AG04450 (cell line): ENCODE measurements at regions not wholly inside any gene's neighbourhood (a gene's known extent, or its start where the extent isn't known, plus 50 kb on each side); places are given as distances from the start of the nearest gene placed in this dataset.

Experiments
- CTCF ChIA-PET: fragments of 300-600, 350-600 bp; formaldehyde crosslinking; extraction: SDS; loops from one replicate; lab custom pipeline; 2022; ENCODE audit warnings: antibody characterized with exemption, inconsistent platforms; lab: Charles Lee
- POLR2A ChIA-PET: fragments of 350-600 bp; formaldehyde crosslinking; extraction: SDS; loops from one replicate; lab custom pipeline; 2021; ENCODE audit warnings: antibody characterized with exemption, inconsistent platforms; lab: Yijun Ruan, JAX
- DNase-seq: peaks from one replicate; pipeline ENCODE4 v3.0.0-alpha.2; 2011; ENCODE audit warnings: low read depth, low spot score
- H3K27ac ChIP-seq: one replicate; pipeline ENCODE4 v1.5.1; 2012; ENCODE audit warnings: low read depth, low read length, control low read depth
- H3K27me3 ChIP-seq: one replicate; pipeline ENCODE4 v1.6.0; 2012; ENCODE audit warnings: low read length; ENCODE audit not compliant: control insufficient read depth, insufficient read depth
- H3K4me3 ChIP-seq: 2 replicates; pipeline ENCODE4 v1.5.1; 2011; ENCODE audit warnings: mild to moderate bottlenecking, low read depth, low read length, control low read depth
- H3K9me3 ChIP-seq: 2 replicates; pipeline ENCODE4 v1.5.1; 2012; ENCODE audit warnings: low read length; ENCODE audit not compliant: control insufficient read depth, insufficient read depth
- TF ChIP-seq, protein P1 (sequence below): IDR thresholded peaks from 2 replicates; pipeline ENCODE4 v1.5.1; 2011; ENCODE audit warnings: low read depth, low read length, control low read depth, inconsistent platforms

DNA sequence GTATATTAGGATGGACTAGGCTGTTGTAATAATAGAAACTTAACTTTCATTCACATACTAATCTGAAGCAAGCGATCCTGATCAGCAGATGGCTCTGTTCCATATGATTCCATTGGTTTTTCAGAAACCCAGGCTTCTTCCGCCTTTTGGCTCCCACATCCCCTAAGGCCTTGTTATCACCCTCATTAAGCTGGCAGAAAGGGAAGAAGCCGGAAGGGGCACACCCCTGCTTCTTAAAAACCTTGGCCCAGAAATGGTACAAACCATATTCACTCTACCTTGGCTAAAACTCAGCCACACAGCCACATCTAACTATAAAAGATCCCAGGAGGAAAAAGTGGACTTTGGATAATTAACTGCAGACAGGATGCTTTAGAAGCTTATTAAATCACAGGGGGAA lies 329.2 kb downstream of the PCNX1 start:
- Histone ChIP-seq H3K27ac (no peak overlapping the region), H3K9me3 (no peaks in the 10 kb centered on the region; the same call in 1 of the 2 replicates), H3K4me3 (no peak overlapping the region), H3K27me3 (no peaks in the 10 kb centered on the region)
- POLR2A ChIA-PET = no interaction called here
- TF ChIP-seq, protein P1, sequence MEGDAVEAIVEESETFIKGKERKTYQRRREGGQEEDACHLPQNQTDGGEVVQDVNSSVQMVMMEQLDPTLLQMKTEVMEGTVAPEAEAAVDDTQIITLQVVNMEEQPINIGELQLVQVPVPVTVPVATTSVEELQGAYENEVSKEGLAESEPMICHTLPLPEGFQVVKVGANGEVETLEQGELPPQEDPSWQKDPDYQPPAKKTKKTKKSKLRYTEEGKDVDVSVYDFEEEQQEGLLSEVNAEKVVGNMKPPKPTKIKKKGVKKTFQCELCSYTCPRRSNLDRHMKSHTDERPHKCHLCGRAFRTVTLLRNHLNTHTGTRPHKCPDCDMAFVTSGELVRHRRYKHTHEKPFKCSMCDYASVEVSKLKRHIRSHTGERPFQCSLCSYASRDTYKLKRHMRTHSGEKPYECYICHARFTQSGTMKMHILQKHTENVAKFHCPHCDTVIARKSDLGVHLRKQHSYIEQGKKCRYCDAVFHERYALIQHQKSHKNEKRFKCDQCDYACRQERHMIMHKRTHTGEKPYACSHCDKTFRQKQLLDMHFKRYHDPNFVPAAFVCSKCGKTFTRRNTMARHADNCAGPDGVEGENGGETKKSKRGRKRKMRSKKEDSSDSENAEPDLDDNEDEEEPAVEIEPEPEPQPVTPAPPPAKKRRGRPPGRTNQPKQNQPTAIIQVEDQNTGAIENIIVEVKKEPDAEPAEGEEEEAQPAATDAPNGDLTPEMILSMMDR = no peak
- CTCF ChIA-PET = no interaction called here
- DNase-seq = no peak

GRCh38 chr14:71237556-71237955 lies 330.3 kb downstream of the PCNX1 start:
- no peak overlapping the region for H3K27ac ChIP-seq
- CTCF ChIA-PET = no interaction called here
- TF ChIP-seq, protein P1 = no peak
- no peak overlapping the region for H3K4me3 ChIP-seq
- POLR2A ChIA-PET = no interaction called here
- no peaks in the 10 kb centered on the region for H3K27me3 ChIP-seq
- DNase-seq = no peak
- no peaks in the 10 kb centered on the region; the same call in 1 of the 2 replicates for H3K9me3 ChIP-seq

DNA sequence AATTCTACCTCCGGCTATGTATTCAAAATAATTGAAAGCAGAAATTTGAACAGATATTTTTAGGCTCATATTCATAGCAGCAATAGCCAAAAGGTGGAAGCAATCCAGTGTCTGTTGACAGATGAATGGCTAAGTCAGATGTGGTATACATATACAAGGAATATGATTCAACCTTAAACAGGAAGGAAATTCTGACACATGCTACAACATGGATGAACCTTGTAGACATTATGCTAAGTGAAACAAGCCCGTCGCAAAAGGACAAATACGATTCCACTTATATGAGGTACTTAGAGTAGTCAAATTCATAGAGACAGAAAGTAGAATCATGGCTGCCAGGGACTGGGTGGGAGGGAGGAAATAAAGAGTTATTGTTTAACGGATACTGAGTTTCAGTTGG lies 331.6 kb downstream of the PCNX1 start:
- POLR2A ChIA-PET = no interaction called here
- Histone ChIP-seq H3K9me3 (no peaks in the 10 kb centered on the region; the same call in 1 of the 2 replicates), H3K27me3 (no peaks in the 10 kb centered on the region), H3K4me3 (no peak overlapping the region), H3K27ac (no peak overlapping the region)
- TF ChIP-seq, protein P1 = no peak
- no peak for DNase-seq
- CTCF ChIA-PET = no interaction called here

DNA sequence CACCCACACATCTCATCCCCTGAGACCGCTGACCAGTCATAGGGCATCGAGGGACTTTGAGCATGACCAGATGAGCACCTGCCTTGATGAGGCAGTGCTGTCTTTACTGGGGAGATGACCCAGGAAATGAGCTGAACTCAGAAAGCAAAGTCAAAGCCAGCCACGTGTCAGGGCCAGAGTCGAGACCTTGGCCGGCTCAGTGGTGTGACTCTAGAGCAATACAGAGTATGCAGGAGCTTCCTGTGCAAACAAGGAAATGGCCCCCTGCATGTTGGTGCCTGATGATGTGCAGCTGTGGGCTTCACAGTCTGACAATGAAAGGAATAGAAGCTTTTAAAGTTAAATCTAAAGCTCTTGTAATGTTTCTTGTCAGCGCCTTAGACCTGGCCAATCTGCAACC lies 332.9 kb downstream of the PCNX1 start:
- CTCF ChIA-PET = no interaction called here
- Histone ChIP-seq H3K27ac (no peak overlapping the region), H3K4me3 (no peak overlapping the region), H3K27me3 (no peaks in the 10 kb centered on the region), H3K9me3 (no peaks in the 10 kb centered on the region; the same call in 1 of the 2 replicates)
- no peak for DNase-seq
- TF ChIP-seq, protein P1 = no peak
- POLR2A ChIA-PET = interaction anchor here (1.0 kb wide), 1 partner anchor 98 kb away, joined by 3 read pairs; no protein-coding TSS in a partner anchor

DNA sequence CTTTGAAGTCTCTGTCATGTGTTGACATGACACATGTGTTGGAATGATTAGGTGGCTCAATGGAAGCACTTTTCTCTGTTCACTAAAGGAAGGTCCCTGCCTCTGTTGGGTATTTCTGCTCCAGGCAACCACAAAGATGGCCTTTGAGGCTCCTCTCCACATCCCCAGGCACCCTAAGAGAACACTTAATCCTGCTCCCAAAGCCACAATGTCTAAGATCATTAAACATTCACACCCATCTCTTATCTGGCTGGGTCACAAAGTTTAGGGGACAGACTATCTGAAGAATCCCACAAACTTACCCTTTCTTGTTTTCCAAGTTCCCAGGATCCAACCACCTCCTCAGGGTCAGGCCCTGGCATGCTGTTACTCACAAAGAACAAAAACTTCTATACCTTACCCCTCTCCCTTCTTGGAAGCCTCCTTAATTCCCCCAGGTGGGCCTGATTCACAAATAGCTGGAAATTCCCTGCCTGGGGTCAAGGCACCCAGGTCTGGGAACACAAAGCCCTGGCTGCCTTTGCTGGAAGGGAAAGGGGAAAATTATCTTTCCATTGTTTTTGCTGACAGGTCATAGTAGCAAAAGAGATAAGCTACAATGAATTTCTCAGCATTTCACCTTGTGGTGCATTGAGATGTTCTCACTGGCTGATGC lies 333.7 kb downstream of the PCNX1 start:
- ChIA-PET POLR2A (interaction anchor here (1.0 kb wide), 1 partner anchor 98 kb away, joined by 3 read pairs; no protein-coding TSS in a partner anchor), CTCF (interaction anchor here (1.1 kb wide), 1 partner anchor 74 kb away, joined by 4 read pairs; no protein-coding TSS in a partner anchor)
- Histone ChIP-seq H3K27ac (no peak overlapping the region), H3K4me3 (no peak overlapping the region), H3K27me3 (no peaks in the 10 kb centered on the region), H3K9me3 (no peaks in the 10 kb centered on the region; the same call in 1 of the 2 replicates)
- TF ChIP-seq, protein P1 = no peak
- DNase-seq = no peak
